GM19025 (cell line): ENCODE measurements at regions not wholly inside any gene's neighbourhood (a gene's known extent, or its start where the extent isn't known, plus 50 kb on each side); places are given as distances from the start of the nearest gene placed in this dataset.

Source experiments
- ATAC-seq: cut with Tn5 transposase; IDR thresholded peaks from one replicate; pipeline ENCODE4 v1.9.1; 2021; ENCODE audit warnings: mild to moderate bottlenecking, low read depth, moderate library complexity; ENCODE audit not compliant: unreplicated experiment

DNA sequence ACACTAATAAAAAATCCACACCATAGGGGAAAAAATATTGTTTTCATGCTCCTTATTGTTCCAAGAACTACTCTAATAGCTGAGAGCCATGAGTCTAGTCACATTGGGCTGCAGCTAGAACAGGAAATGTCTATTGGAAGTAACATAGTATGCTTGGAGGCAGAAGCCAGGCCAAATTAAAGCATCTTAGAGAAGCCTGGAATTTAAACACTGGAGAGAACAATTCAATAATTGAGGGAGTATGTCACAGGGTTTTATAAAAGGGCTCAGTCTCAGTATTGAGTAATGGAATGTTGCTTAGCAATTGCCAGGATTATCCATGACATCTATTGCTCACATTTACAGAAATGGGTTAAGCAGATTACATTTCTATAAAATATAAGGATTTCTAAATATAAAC, 471.3 kb downstream of the LMO4 start:
- ATAC-seq: no peak

- ATAC-seq: no peak
Measured at GRCh38 chr1:87803375-87803774, 474.7 kb downstream of the LMO4 start.

- no peak for ATAC-seq
Measured at GRCh38 chr1:87804128-87804527, 475.4 kb downstream of the LMO4 start.

DNA sequence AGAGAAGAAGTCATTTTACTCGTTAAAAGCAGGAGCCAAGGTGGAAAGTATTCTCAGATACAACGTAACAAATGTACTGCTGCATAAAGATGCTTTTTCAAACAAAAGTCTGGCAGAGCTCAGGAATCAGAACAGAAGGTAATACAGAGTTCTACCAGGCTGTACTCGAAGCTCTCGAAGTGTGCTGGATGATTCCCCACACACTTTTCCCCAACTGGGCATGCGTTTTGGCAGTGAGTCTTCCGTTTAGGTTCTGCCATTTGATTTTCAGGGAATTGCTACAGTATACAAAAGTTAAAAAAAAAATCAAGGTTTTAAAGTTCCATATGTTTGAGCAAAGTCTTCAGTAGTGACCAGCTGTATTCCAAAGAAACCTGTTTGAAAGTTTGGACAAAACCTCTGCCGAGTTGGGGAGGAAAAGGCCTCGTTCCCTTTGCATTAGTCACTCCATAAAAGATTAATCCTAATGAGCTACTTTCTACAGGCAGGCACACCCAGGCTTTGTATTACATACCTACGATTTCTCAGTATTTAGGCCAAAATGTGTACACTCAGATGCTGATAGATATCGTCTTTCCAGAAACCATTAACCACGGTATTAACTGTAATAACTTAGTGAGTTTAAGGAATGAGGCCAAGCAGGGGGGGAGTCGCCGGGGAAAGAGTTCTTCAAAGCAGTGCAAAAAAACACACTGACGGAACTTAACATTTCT, 477.1 kb downstream of the LMO4 start:
- ATAC-seq: no peak

GRCh38 chr1:87806379-87807094, 477.9 kb downstream of the LMO4 start:
- no peak for ATAC-seq

- no peak for ATAC-seq
Measured at GRCh38 chr1:87810166-87810565, 481.5 kb downstream of the LMO4 start.

- peak; percentile 69 for ATAC-seq
Measured at GRCh38 chr1:87812871-87813577, 484.3 kb downstream of the LMO4 start.

DNA sequence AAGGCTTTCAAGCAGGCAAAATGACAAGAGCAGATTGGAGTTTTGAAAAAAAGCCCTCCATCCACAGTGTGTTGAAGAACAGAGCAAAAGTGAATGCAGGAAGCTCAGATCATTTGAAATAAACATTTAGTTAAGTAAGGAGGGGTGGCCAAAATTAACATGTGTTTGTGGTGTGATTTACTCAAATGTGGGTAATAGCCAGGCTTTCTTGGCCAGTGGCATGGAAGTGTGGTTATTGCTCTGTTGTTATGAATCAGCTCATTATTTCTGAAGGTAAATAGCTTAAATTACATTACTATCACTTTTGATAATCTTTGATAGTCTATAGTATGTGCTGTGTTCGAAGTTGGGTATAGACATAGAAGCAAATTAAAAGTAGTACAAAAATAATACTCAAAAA, 485.9 kb downstream of the LMO4 start:
- ATAC-seq: no peak

- ATAC-seq: no peak
Measured at GRCh38 chr1:87816646-87817045, 488.0 kb downstream of the LMO4 start.

DNA sequence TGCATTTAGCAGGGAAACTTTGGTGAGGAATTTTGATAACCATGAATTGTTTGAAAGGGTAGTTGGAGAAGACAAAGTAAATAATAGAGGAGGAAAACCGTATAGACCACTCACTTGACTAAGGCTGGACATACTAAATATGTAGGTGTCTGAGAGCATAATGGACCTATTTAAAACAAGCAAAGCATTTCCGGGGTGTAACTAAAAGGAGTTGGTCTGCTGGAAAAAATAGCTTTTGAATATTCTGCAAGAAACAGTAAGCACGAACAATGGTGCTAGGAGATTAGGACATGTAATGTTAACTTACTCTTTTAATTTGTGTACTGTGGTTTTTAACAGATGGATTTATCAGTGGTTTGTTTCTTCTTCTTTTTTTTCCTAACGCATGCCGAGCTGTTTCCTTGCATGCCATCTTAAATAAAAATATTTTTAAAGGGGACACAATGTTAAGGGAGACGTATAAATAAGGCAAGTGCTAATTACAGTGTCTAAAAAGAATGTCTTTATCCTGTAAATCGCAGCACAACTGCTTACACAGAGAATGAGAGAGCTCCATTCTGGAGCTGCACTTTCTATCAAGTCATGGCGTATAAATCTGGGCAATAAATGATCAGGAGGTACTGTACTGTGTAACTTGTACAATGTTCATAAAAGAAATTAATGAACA, 492.1 kb downstream of the LMO4 start:
- no peak for ATAC-seq

DNA sequence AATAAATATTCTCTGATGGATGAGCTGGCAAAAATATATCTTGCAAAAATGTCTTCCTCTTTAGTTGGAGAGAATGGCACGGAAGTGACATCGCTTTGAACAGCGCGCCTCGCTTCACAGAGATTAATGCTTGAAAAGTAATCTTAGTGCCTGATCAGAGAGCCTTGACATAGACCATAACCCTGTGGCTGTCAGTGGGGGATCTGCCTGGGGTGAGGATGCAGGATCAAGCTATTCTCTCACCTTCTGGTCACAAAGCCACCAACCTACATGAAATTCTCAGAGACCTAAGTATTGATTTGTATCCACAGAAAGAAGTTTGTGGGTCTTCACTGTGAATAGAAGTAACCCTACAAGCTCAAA, 492.6 kb downstream of the LMO4 start:
- no peak for ATAC-seq

GRCh38 chr1:87826681-87827251, 498.1 kb downstream of the LMO4 start:
- peak; percentile 89 for ATAC-seq

GRCh38 chr1:87829360-87829759, 500.7 kb downstream of the LMO4 start:
- ATAC-seq: no peak

GRCh38 chr1:87830432-87830978, 501.8 kb downstream of the LMO4 start:
- ATAC-seq: no peak

DNA sequence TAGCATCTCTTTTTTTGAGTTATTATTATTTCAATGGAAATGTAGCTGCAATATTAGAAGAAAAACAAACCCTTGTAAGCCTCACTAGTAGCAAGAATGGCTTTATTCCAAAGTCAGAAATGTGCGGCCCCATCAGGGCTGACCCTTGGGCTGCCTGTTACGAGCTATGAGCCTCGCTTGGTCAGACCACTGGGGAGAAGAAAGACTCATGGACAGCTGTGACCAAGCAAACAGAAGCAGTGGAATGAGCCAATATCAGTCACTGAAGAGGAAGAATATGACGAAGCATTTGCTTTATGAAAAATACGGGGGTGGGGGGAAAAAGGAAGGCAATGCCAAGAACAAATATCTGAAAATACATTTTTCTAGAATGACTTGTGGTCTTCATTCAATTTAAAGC, 504.5 kb downstream of the LMO4 start:
- ATAC-seq: no peak

GRCh38 chr1:87834151-87834550, 505.5 kb downstream of the LMO4 start:
- no peak for ATAC-seq

DNA sequence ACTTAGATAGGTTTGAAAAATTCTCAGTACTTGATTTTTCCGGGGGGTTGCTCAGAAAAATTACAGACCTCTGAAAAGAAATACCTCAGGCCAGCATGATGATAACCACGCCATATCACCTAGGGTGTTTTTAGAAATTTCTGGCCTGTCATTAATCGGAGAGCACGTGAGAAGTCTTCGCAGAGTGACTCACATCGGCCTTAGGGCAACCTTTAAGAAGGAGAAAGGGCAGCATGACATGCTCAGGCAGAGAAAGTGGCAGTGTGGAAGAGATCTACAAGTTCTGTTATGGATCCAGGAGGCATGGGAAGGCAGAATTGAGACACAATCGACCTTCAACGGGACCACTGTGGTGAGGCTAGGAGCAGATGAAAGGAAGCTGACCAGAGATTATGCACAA, 506.3 kb downstream of the LMO4 start:
- no peak for ATAC-seq

GRCh38 chr1:87840767-87841166, 512.1 kb downstream of the LMO4 start:
- peak; percentile 91 for ATAC-seq

DNA sequence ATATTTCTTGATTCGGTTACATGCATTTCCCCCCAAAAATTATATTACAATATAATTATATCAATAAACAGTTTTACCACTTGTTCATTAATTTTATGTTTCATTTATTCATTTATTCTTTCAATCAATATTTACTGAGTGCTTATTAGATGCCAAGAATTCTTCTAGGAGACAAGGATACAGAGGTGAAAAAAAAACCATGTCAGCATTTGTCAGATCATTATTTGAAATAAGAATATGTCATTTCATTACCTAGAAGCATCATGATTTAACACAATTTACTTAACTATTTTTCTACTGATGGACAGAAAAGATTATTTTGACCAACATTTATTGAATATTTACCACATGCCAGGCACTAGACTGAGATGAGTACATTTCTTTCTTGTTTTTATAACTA, 512.7 kb downstream of the LMO4 start:
- no peak for ATAC-seq

- no peak for ATAC-seq
Measured at GRCh38 chr1:87842156-87842555, 513.5 kb downstream of the LMO4 start.

DNA sequence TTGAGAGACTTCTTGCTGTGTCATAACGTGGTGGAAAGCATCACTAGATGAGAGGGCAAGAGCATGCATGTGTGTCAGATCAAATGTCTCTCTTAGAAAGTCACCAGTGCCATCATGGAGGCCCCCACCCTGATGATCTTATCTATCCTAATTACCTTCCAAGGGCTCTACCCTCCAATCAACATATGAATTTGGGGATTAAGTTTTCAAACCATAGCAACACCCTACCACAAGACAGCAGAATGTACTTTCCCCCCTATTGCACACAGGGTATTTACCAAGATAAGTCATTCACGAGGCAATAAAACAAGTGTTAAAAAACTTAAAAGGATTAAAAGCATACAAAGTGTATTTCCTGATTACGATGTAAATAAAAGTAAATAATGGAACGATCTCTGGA, 515.6 kb downstream of the LMO4 start:
- no peak for ATAC-seq
